ENCODE measurements at regions not wholly inside any gene's neighbourhood (a gene's known extent, or its start where the extent isn't known, plus 50 kb on each side); places are given as distances from the start of the nearest gene placed in this dataset.

- H3K23me2 ChIP-seq (ENCODE audit: insufficient read length, low read depth, low read length, poor library complexity, severe bottlenecking): no peaks in the 10 kb centered on the region
- no peak overlapping the region for H2BK15ac ChIP-seq (ENCODE audit: low read depth, low read length)
- no CpG with 5 or more reads among the region's 8 CpGs for WGBS (ENCODE audit: extremely low coverage, insufficient read length, low lambda C conversion rate)
- no peak overlapping the region for H3K4me3 Mint-ChIP-seq
- H3K9me3 Mint-ChIP-seq: peaks cover 63 to 74% of the 10 kb centered on the region in 2 experiments
- no peak overlapping the region for H4K91ac ChIP-seq (ENCODE audit: insufficient read length, low read depth, low read length)
- no peak overlapping the region for H3K4ac ChIP-seq (ENCODE audit: low read depth, low read length)
- no peak overlapping the region for H3K18ac ChIP-seq (ENCODE audit: insufficient read length, low read depth, low read length)
- no peak overlapping the region for H3K27ac ChIP-seq (ENCODE audit: insufficient read length, low read depth, low read length)
- H3K4me1 Mint-ChIP-seq: peaks cover 9 to 14% of the 10 kb centered on the region in 2 experiments; a peak in 3 of 4 replicates
- H2AK5ac ChIP-seq (ENCODE audit: insufficient read length, low read length): no peak overlapping the region
- no peaks in the 10 kb centered on the region for H3K27me3 ChIP-seq (ENCODE audit: insufficient read depth, low read length)
- no peaks in the 10 kb centered on the region for H3K4me1 ChIP-seq (ENCODE audit: insufficient read depth, low read length)
- no peak overlapping the region for H2BK5ac ChIP-seq (ENCODE audit: insufficient read length, low read length)
- no peak overlapping the region for H3K4me2 ChIP-seq (ENCODE audit: insufficient read depth, insufficient read length, low read length)
- no peak overlapping the region for H4K8ac ChIP-seq (replicated peaks; ENCODE audit: insufficient read length, low read depth, low read length)
- no peak overlapping the region for H2BK12ac ChIP-seq (ENCODE audit: insufficient read length, low read depth, low read length)
- H3T11ph ChIP-seq (ENCODE audit: low read length): no peak overlapping the region
- no peaks in the 10 kb centered on the region for H3K79me1 ChIP-seq (ENCODE audit: insufficient read depth, low read depth, low read length, poor library complexity, severe bottlenecking)
- H4K5ac ChIP-seq (ENCODE audit: insufficient read length, low read depth, low read length): no peak overlapping the region
- H2BK120ac ChIP-seq (ENCODE audit: low read depth, low read length, poor library complexity, severe bottlenecking): no peak overlapping the region
- DNase-seq: no peak
- H3K9ac ChIP-seq (ENCODE audit: extremely low read depth, insufficient read length, low read length): no peak overlapping the region
- peak overlapping the region in 1 of 3 experiments; percentile 68; a peak in 1 of 7 replicates for H3K27ac Mint-ChIP-seq
- H3K23ac ChIP-seq (ENCODE audit: insufficient read length, low read depth, low read length): no peak overlapping the region
- H4K20me1 ChIP-seq (ENCODE audit: control insufficient read depth, insufficient read depth, insufficient read length): no peaks in the 10 kb centered on the region
- H3K36me3 Mint-ChIP-seq (ENCODE audit: insufficient read depth in 1 of 3, low read depth in 3 of 3): peaks cover 1 to 4% (median 3%) of the 10 kb centered on the region in 3 experiments; a peak in 3 of 7 replicates
- H3K9me3 ChIP-seq (ENCODE audit: control insufficient read depth, low read depth, low read length): no peaks in the 10 kb centered on the region
- H2BK20ac ChIP-seq (ENCODE audit: low read depth, low read length, poor library complexity, severe bottlenecking): no peak overlapping the region
- no peak overlapping the region for H3K56ac ChIP-seq (ENCODE audit: insufficient read length, low read depth, low read length)
- peaks cover 5% of the 10 kb centered on the region for H3K27me3 Mint-ChIP-seq (ENCODE audit: low read depth)
- H3K79me2 ChIP-seq (ENCODE audit: insufficient read depth, low read length): no peaks in the 10 kb centered on the region
- TF ChIP-seq, protein P1, sequence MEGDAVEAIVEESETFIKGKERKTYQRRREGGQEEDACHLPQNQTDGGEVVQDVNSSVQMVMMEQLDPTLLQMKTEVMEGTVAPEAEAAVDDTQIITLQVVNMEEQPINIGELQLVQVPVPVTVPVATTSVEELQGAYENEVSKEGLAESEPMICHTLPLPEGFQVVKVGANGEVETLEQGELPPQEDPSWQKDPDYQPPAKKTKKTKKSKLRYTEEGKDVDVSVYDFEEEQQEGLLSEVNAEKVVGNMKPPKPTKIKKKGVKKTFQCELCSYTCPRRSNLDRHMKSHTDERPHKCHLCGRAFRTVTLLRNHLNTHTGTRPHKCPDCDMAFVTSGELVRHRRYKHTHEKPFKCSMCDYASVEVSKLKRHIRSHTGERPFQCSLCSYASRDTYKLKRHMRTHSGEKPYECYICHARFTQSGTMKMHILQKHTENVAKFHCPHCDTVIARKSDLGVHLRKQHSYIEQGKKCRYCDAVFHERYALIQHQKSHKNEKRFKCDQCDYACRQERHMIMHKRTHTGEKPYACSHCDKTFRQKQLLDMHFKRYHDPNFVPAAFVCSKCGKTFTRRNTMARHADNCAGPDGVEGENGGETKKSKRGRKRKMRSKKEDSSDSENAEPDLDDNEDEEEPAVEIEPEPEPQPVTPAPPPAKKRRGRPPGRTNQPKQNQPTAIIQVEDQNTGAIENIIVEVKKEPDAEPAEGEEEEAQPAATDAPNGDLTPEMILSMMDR (conservative IDR thresholded peaks at IDR 0.05): no peak
- H3K14ac ChIP-seq (ENCODE audit: insufficient read depth, low read length): no peak overlapping the region
- H2AFZ ChIP-seq (ENCODE audit: low read length): no peak overlapping the region
These were observed 517.7 kb downstream of the BCOR start for GRCh38 chrX:39580043-39580442.

Data from H9 (cell line).